Progenitor cell of endocrine pancreas (in vitro differentiated cells): ENCODE measurements at regions not wholly inside any gene's neighbourhood (a gene's known extent, or its start where the extent isn't known, plus 50 kb on each side); places are given as distances from the start of the nearest gene placed in this dataset.

Experiments used
- DNase-seq: peaks from one replicate; pipeline ENCODE4 v3.0.0; 2021; ENCODE audit warnings: low spot score; ENCODE audit not compliant: unreplicated experiment
- H3K27ac Mint-ChIP-seq: 2 replicates; pipeline ENCODE4 v1.8.0; 2021; ENCODE audit warnings: mild to moderate bottlenecking, moderate library complexity, mixed read lengths
- H3K27me3 Mint-ChIP-seq: 2 replicates; pipeline ENCODE4 v1.8.0; 2021; ENCODE audit warnings: mixed read lengths
- H3K36me3 Mint-ChIP-seq: 2 replicates; pipeline ENCODE4 v1.8.0; 2022; ENCODE audit warnings: mixed read lengths; ENCODE audit not compliant: insufficient read depth
- H3K4me1 Mint-ChIP-seq: 2 replicates; pipeline ENCODE4 v1.8.0; 2021; ENCODE audit warnings: low read depth, mixed read lengths
- H3K4me3 Mint-ChIP-seq: 2 replicates; pipeline ENCODE4 v1.8.0; 2021; ENCODE audit warnings: low read depth, mild to moderate bottlenecking, moderate library complexity, mixed read lengths
- H3K9me3 Mint-ChIP-seq: 2 replicates; pipeline ENCODE4 v1.8.0; 2021; ENCODE audit warnings: low read depth, mixed read lengths
- TF ChIP-seq, protein P1 (sequence below): fragments of 200-600 bp; sonication (generic); IDR thresholded peaks from one replicate; pipeline ENCODE4 v1.5.0; 2021; ENCODE audit warnings: antibody characterized with exemption, mild to moderate bottlenecking; ENCODE audit not compliant: unreplicated experiment

DNA sequence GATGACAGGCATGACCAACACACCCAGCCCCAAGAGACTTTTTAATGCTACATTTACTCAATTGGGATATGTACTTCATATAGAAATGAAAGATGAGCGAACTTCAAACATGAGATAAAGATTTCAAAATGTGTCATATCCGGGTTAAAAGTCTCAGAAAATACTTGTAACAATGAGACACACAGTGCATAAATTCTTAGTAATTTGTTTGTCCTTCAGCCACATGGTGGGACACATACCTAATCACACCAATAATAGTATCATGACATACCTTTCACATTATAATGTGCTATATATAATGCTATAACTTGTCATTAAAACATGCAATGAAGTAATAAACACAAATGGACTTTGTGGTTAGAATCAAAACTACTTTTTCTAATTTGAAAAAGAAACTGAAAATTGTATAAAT lies 204.7 kb upstream of the RFX3 start:
- TF ChIP-seq, protein P1, sequence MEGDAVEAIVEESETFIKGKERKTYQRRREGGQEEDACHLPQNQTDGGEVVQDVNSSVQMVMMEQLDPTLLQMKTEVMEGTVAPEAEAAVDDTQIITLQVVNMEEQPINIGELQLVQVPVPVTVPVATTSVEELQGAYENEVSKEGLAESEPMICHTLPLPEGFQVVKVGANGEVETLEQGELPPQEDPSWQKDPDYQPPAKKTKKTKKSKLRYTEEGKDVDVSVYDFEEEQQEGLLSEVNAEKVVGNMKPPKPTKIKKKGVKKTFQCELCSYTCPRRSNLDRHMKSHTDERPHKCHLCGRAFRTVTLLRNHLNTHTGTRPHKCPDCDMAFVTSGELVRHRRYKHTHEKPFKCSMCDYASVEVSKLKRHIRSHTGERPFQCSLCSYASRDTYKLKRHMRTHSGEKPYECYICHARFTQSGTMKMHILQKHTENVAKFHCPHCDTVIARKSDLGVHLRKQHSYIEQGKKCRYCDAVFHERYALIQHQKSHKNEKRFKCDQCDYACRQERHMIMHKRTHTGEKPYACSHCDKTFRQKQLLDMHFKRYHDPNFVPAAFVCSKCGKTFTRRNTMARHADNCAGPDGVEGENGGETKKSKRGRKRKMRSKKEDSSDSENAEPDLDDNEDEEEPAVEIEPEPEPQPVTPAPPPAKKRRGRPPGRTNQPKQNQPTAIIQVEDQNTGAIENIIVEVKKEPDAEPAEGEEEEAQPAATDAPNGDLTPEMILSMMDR, result no peak
- H3K9me3 Mint-ChIP-seq, result no peaks in the 10 kb centered on the region
- peaks cover 10% of the 10 kb centered on the region for H3K4me1 Mint-ChIP-seq
- no peaks in the 10 kb centered on the region for H3K36me3 Mint-ChIP-seq
- DNase-seq, result no peak
- no peak overlapping the region for H3K4me3 Mint-ChIP-seq
- H3K27me3 Mint-ChIP-seq, result no peaks in the 10 kb centered on the region
- H3K27ac Mint-ChIP-seq, result no peak overlapping the region

DNA sequence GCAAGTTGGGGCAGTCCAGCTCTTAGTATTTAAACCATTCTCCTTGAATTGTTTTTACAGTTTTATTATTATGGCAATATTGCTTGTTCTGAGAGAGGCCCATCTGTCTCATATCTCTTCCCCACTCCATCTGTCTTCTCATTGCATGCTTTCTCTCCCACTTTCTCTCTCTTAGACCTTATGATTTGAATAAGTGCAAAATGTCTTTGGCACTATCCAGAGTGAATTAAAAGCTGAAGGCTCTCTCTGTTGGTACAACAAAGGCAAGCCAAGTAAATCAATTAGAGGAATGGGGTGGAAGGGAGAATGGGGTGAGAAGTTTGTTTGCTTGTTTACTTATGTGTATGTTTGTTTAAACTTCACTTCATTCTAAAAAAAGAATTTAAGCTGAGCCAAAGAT lies 195.3 kb upstream of the RFX3 start:
- H3K9me3 Mint-ChIP-seq, result peaks cover 18% of the 10 kb centered on the region
- no peak overlapping the region for H3K27ac Mint-ChIP-seq
- H3K4me3 Mint-ChIP-seq, result no peak overlapping the region
- H3K27me3 Mint-ChIP-seq, result no peaks in the 10 kb centered on the region
- TF ChIP-seq, protein P1, result no peak
- H3K36me3 Mint-ChIP-seq, result no peaks in the 10 kb centered on the region
- no peak for DNase-seq
- peaks cover 4% of the 10 kb centered on the region for H3K4me1 Mint-ChIP-seq

DNA sequence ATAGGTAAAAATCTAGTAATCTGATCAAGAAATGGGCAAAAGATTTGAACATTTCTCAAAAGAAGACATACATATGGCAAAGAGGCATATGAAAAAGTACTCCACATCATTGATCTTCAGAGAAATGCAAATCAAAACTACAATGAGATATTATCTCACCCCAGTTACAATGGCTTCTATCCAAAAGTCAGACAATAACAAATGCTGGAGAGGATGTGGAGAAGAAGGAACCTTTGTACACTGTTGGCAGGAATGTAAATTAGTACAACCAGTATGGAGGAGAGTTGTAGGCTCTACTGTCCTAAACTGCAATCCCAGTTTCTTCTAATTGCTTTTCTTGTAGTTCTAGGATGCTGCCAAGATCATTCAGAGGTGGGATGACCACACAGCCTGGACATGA lies 193.5 kb upstream of the RFX3 start:
- Mint-ChIP-seq H3K36me3 (no peaks in the 10 kb centered on the region), H3K4me1 (peaks cover 4% of the 10 kb centered on the region), H3K9me3 (peaks cover 15% of the 10 kb centered on the region), H3K27ac (no peak overlapping the region), H3K27me3 (no peaks in the 10 kb centered on the region), H3K4me3 (no peak overlapping the region)
- TF ChIP-seq, protein P1, result no peak
- no peak for DNase-seq

DNA sequence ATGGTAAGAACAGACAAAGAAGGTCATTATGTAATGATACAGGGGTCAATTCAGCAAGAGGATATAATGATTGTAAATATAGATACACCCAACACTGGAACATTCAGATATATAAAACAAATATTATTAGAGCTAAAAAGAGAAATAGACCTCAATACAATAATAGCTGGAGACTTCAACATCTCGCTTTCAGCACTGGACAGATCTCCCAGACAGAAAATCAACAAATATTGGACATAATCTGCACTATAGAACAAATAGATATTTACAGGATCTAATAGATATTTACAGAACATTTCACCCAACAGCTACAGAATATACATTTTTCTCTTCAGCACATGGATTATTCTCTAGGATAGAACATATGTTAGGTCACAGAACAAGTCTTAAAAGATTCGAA lies 190.6 kb upstream of the RFX3 start:
- H3K4me1 Mint-ChIP-seq, result peaks cover 4% of the 10 kb centered on the region
- no peak overlapping the region for H3K4me3 Mint-ChIP-seq
- DNase-seq, result no peak
- no peak overlapping the region for H3K27ac Mint-ChIP-seq
- no peaks in the 10 kb centered on the region for H3K36me3 Mint-ChIP-seq
- H3K27me3 Mint-ChIP-seq, result no peaks in the 10 kb centered on the region
- peaks cover 8% of the 10 kb centered on the region for H3K9me3 Mint-ChIP-seq
- TF ChIP-seq, protein P1, result no peak

DNA sequence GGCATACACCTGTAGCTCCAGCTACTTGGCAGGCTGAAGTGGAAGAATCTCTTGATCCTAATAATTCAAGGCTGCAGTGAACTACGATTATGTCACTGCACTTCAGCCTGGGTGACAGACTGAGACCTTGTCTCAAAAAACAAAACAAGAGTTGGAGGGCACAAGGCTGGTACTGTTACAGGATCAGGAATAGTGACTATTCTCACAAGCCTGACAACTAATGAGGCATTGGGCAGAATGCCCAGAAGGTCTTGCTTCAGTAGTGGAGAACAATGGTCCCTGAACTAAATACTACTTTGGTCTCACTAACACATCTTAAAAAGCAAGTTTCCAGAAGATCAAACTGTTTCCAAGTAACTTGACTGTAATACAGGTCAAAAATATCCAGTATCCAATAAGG lies 182.9 kb upstream of the RFX3 start:
- Mint-ChIP-seq H3K4me3 (no peak overlapping the region), H3K27ac (no peak overlapping the region), H3K27me3 (no peaks in the 10 kb centered on the region), H3K4me1 (peaks cover 1% of the 10 kb centered on the region), H3K36me3 (no peaks in the 10 kb centered on the region), H3K9me3 (peaks cover 2% of the 10 kb centered on the region)
- TF ChIP-seq, protein P1, result no peak
- DNase-seq, result no peak
